ENCODE measurements at regions not wholly inside any gene's neighbourhood (a gene's known extent, or its start where the extent isn't known, plus 50 kb on each side); places are given as distances from the start of the nearest gene placed in this dataset.

DNA sequence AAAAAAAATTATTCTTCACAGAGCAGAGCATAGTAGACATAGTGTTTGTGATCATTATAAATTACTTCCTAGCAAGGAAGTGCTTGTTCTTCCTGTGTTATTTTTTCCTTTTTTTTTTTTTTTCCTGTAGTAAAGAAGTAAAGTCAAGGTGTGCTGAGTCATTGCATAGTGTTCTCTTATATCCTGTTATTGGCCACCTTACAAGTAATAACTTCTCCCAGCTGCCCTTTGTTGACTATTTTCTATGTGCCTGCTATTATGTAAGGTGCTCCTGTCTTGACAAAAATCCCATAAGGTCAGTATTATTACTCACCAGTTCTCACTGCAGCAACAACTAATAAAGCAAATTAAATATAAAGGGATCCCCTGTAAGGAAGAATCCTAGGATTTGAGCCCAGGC lies 195.3 kb downstream of the GJA1 start:
- no peak for TF ChIP-seq POLR2A (IDR thresholded peaks at IDR 0.05; ENCODE audit: low read depth, low read length)
- no peak for TF ChIP-seq POLR2AphosphoS5 (IDR thresholded peaks at IDR 0.05; ENCODE audit: low read depth, low read length)
- TF ChIP-seq TAF1 (IDR thresholded peaks at IDR 0.05; ENCODE audit: low read depth, low read length) = no peak
- no peak for TF ChIP-seq POU2F2 (IDR thresholded peaks at IDR 0.05; ENCODE audit: low read depth, low read length)
- TF ChIP-seq PAX5 (IDR thresholded peaks at IDR 0.05; ENCODE audit: insufficient read depth, low read length, severe bottlenecking) = no peak
